Astrocyte (in vitro differentiated cells and primary cell): ENCODE measurements at regions not wholly inside any gene's neighbourhood (a gene's known extent, or its start where the extent isn't known, plus 50 kb on each side); places are given as distances from the start of the nearest gene placed in this dataset.

Experiments
- EZH2 ChIP-seq: IDR thresholded peaks from 2 replicates; pipeline ENCODE4 v1.6.1; 2012; ENCODE audit warnings: mild to moderate bottlenecking, low read length, inconsistent platforms; ENCODE audit not compliant: insufficient read depth
- TF ChIP-seq, protein P1 (sequence below): IDR thresholded peaks from 2 replicates; pipeline ENCODE4 v1.5.1; 2011; ENCODE audit warnings: low read depth, mild to moderate bottlenecking, inconsistent platforms, low read length, moderate library complexity; ENCODE audit not compliant: insufficient read depth

GRCh38 chr11:27188696-27189095, 148.1 kb downstream of the BBOX1 start:
- TF ChIP-seq, protein P1, sequence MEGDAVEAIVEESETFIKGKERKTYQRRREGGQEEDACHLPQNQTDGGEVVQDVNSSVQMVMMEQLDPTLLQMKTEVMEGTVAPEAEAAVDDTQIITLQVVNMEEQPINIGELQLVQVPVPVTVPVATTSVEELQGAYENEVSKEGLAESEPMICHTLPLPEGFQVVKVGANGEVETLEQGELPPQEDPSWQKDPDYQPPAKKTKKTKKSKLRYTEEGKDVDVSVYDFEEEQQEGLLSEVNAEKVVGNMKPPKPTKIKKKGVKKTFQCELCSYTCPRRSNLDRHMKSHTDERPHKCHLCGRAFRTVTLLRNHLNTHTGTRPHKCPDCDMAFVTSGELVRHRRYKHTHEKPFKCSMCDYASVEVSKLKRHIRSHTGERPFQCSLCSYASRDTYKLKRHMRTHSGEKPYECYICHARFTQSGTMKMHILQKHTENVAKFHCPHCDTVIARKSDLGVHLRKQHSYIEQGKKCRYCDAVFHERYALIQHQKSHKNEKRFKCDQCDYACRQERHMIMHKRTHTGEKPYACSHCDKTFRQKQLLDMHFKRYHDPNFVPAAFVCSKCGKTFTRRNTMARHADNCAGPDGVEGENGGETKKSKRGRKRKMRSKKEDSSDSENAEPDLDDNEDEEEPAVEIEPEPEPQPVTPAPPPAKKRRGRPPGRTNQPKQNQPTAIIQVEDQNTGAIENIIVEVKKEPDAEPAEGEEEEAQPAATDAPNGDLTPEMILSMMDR: no peak
- no peak for TF ChIP-seq EZH2
